NCI-H2227 (cell line): ENCODE measurements at regions not wholly inside any gene's neighbourhood (a gene's known extent, or its start where the extent isn't known, plus 50 kb on each side); places are given as distances from the start of the nearest gene placed in this dataset.

Experiments used
- DNase-seq: peaks from one replicate; lab custom pipeline; 2025; ENCODE audit not compliant: unreplicated experiment; lab: John Stamatoyannopoulos, UW

DNA sequence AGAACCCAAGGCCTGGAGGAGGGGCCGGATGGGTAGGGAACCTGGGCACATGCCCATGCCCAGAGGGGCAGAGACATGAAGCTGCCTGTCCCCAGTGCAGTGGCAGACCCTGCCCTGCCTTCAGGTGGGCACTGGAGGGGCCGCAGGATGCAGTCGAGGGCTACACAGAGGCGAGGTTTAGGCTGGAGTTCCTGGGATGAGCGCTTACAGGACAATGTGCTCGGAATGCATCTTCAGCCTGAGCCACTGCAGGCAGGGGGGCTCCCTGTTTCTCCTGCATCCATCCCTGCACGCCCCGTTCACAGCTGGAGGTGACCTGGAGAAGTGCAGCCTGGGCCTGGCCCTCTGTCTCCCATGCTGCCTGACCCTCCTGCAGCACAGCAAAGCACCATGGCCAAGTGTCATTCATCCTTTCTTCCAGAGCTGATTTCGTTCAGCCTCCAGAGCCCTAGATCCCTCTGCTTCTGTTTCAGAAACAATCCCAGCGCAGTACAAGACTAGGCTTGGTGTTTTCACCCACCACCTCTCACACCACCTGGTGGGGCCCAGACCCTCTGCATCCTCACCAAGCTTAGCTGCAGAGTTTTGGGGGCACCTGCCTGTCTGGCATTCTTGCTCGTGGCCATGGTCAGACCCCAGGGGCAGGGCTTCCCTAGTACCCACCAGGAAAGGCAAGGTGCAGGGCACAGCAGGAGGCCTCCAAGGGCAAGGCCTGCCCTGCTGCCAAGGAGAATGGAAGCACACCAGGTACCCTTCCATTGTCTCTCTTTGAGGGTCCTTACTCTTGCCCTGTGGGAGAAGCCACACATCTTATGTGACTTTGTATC lies 311.9 kb downstream of the TCERG1L start:
- DNase-seq, result no peak

DNA sequence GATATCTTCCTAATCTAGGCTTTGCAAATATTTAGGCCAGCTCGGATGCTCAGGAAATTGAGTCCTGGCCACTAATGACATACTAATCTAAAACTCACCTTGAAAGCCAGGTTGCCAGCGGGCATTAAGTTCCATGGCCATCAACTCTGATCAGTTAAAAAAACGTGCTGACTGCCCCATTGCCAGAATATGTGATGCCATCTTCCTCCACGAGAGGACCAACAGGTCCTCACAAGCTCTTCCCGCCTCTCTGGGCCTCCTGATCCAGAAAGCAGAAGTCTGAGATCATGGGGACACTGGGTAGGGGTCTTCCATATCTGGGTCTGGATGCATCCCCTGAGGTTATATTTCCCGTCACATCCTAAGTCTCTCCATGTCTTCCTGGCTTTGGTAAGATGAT lies 311.3 kb downstream of the TCERG1L start:
- DNase-seq, result no peak

DNA sequence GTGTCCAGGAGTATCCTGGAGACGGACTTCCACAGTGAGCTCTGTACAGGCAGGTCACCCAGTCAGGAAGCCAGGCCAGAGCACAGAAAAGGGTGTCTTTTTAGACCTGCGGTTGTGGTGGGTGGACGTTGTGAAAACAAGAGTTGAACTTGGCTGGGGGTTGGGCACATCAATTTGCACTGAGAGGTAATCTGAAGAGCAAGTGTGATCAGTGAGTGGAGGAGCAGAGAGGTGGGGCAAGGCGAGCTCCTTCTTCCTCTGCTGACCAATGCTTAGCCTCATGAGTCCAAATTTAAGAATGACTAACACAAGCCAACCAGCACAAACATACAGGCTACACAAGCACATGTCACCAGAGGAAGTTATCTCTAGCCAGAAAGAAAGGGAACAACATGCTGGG lies 310.8 kb downstream of the TCERG1L start:
- DNase-seq, result no peak

DNA sequence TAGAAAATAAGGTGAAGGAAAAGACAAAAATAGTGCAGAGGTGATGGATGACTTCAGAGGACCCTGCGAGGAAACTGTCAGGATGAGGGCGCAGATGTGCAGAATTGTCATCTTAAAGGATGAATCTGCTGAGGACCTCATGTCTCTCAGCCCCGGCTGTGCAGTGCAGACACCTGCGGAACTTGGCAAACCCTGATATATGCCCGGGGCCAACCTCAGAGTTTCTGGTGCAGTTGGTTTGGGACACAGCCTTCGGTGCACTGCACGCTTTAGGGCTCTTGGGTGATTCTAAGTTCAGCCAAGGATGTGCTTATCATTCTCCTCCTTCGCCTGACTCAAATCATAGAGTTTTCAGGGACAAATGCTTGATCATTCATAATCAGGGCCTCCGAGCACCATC lies 310.1 kb downstream of the TCERG1L start:
- DNase-seq, result no peak

DNA sequence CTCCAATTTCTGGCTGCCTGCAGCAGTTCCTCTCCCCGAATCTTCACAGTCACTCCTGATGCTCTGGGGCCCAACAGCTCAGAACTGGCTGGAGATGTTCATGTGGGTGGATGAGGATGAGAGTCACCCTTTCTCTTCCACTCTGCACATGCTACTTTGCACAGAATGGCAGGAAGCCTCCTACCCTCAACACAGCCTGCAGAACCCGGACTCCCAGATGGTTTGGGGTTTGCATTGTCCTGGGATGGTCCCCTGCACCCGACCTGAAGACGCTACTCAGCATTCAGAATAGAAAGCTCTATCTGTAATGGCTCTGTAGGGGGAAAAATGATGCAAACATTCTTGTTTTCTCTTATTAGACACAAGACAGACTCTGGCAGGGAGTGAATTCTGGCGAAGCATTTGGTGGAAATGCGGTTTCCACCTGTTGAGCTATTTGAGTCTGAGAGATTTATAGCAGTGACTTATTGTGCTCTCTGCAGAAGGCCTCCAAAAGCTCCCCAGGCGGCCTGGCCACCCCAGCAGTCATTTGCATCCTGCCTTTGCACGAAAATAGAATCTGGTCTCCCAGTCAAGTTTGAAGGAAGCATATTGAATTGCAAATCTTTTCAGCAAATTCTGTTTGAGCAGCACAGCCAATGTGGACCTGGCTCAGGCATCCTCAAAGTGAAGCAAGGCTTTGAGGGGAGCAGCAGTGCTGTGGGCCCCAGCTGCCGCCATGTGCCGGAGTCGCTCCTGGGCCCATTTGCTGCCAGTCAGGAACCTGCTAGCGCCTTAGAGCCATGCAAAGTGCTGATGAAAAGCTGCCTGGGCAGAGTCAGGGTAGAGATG lies 309.3 kb downstream of the TCERG1L start:
- DNase-seq, result no peak

DNA sequence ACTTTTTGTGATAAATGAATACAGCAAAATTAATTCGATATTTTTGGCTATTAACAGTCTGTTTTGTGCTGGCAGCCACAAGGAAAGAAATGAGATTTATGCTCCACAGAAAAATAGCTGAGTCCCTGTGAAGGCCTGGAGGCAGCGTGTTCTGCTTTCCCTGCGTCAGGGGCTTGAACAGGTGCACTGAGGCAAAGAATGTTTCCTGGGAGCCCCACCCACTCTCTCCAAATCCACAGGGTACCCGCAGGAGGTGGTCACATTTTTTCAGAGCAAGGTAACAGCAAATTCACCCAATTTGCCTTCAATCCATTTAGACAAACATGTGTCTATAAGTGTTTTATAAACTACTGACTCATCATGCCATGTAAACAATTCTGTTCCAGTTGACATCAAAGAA lies 308.1 kb downstream of the TCERG1L start:
- DNase-seq, result no peak

DNA sequence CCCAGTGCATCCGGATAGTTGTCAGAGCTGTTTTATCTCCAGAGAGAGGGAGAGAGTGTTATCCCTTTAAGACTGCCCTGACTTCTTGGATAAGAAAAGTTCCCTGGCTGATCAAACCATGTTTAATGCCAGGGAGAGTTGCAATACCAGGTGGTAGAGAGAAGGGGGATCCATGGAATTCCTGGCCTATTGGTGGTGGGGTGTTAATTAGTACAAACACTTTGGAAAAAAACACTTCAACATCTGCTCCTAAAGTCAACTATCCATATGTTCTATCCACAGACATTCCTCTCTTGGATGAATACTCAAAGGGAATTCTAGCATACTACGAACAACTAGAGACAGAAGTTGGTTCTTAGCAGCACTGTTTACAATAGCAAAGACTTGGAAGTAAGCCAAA lies 307.2 kb downstream of the TCERG1L start:
- DNase-seq, result no peak

DNA sequence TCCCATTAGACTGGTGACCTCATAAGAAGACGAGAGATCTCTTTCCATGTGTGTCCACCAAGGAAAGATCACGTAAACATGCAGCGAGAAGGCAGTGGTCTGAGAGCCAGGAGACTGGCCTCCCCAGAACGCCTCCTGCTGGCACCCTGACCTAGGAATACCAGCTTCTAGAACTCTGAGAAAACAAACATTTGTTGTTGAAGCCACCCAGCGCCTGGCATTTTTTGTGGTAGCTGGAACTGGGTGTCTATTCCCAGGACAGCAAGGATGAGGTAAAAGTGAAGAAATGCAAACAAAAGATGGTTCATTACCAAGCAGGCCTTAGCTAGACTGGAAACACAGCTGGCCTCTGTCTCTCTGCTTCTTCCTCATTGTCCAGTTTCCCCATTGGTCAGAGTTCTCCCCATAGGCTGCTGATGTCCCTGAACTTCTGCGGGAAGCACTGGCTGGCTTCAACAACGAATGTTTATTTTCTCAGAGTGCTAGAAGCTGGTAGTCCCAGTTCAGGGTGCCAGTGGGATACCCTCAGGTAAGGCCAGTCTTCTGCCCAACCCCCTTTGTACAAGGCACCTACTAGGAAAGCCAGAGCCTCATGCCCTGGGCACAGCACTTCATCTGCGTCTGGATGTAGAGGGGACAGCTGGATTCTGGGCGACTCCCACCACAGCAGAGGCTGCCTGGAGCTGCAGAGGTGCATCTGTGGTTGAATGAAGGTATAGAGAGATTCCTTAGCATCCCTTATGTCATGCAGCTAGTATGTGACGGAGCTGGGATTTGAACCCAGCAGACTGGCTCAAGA lies 304.9 kb downstream of the TCERG1L start:
- DNase-seq, result no peak

DNA sequence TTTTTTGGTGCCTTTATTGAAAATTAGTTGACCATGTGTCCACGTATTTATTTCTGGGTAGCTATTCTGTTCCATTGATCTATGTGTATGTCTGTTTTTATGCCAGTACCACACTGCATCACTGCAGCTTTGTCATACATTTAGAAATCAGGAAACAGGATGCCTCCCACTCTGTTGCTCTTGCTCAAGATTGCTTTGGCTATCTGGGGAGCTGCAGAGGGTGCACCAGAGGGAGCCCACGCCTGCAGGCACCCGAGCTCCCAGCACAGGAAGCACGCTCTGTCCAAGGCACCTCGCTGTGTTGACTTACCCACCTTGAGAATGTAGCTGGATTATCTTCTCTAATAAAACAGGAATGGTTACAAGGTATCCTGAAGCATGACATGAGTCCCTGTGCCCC lies 301.7 kb downstream of the TCERG1L start:
- DNase-seq, result no peak

DNA sequence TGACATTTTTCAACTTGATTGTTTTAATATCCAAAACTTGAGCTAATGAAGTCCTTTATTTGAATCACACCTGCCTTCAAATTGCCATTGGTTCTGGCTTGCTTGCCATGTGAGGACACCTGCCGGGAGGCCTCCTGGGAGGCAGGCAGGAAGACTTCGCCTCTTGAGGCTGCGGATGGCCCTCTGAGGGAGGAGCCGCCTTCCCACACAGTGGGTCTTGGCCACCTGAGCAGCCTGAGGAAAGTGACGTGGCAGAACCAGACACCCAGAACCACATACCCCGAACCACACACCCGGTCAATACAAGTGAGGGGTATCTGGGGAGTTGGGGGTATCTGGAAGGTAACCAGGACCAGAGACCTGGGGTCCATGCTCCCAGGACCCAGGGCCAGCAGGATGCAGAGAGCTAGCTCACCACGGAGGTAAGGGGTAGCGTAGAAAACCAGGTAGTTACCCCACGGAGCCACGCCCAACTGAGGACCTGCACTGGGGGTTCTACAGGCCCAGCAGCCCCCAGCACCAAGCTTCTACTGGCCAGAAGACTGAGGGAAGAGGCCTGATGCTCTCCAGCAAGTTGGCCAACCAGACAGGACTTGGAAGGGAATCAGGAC lies 300.5 kb downstream of the TCERG1L start:
- DNase-seq, result no peak

DNA sequence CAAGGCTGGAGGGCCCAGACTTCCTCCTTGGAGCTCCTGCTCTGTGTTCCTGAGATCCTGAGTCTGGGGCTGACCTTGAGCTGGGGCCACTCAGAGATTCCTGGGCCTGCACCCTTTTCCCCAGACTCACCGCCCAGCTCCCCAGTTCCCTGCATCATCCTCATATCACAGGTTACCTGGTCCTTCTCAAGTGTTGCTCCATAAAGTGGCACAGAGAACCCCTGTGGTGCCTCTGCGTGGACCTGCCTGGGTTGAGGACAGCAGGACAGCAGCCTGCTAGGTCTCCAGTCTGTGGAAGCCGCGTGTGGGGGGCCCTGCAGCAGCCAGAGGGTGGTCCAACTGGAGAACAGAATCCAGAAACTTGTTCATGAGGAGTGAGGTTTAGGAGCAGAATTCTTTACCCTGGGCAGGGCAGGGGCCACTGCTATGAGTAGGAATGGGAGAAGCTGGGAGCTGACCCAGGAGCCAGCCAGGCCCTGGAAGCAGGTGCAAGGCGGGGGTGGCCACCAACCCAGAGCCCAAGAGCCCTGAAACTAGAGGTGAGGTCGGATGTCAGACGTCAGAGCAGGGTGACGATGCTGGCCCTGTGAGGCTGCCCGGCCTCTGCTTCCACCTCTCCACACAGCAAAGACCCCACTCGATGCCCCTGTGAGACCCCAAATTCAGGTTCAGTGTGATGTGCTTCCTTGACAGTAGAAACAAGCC lies 299.4 kb downstream of the TCERG1L start:
- DNase-seq, result no peak

DNA sequence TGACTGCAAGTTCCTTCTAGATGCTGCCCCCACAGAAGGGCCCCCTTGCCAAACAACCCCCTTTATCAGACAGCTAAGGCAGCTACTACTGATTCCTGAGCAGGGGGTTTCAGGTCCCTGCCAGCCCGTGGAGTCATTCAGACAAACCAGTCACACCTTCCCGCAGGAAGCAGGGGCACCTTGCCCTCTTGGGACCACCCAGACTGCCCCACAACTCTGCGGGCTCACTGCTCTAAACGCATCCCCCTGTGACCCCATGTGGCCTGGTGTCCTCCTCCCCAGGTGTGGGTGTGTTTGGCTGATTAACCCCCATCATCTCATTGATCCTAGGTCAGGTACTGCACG lies 298.9 kb downstream of the TCERG1L start:
- DNase-seq, result no peak

DNA sequence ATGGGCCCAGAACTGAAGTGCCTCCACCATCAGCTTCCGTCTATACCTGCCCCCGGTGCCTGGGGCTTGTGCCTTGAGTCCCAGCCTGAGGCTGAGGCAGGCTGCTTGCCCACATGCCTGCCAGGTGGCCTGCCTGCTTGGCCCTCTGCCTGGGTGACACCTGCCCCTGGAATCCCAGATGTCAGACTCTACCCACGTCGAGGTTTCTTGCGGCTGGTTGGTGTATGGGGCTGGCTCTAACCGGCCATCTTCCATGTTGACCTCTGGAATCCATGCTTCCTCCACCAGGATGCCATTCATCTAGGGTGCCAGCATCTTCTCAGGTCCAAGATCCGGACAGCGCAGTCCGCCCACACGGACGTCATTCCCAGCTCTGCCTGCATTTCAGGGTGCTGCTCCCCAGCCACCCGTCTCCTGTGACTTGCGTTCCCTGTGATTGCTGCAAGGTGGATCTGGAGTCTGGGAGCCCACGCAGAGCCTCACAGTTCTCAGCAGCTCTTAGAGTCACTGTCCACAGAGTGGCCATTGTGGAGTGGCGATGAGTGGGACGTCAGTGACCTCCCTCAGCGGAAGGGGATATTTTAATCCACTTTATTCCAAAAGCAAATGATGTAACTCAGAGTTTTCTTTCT lies 298.1 kb downstream of the TCERG1L start:
- DNase-seq, result no peak

DNA sequence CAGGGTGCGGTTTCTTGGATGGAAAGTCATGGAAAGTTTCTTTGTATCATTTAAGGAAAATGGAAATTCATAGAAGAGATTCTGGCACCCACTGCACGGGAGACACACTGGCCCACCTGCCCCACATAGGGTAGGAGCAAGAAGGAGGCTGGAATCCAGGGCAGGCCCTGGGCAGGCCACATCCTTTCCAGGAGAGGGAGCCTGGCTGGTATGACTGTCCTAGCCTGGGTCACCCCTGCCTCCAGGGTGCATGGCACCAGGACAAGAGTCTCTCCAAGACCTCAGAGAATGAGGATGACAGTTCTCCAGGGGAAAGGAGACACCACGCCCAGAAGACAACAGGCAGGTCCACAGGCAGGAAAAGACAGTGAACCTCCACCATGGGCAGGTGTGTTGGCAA lies 297.2 kb downstream of the TCERG1L start:
- DNase-seq, result no peak

DNA sequence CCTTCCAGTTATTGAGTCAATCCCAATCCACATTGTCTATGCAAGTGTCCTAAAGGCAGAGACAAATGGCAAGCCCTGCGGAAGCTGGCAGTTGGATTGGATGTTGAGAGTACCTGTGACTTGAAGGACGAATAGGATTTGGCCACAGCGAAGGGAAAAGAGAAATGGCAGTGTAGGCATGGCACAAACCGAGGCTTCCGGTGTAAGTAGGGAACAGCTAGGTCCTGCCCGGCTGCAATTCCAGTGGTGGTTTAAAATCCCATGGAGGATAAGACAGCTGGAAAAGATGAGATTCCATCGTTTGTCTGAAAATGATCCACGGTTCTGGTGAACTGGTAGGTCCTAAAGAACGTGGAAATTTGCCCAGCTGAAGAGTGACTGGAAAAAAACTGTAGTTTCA lies 296.2 kb downstream of the TCERG1L start:
- no peak for DNase-seq

DNA sequence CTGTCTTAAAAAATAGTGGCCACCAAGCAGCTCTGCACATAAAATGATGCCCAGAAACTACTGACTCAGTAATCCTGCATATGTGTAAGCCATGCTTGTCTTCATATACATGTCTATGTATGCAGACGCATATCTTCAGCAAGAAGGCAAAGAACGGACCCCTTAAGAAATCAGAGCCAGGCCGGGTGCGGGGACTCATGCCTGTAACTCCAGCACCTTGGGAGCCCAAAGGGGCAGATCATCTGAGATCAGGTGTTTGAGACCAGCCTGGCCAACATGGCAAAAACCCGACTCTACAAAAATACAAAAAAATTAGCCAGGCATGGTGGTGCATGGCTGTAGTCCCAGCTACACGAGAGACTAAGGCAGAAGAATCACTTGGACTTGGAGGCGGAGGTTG lies 295.0 kb downstream of the TCERG1L start:
- DNase-seq, result no peak

DNA sequence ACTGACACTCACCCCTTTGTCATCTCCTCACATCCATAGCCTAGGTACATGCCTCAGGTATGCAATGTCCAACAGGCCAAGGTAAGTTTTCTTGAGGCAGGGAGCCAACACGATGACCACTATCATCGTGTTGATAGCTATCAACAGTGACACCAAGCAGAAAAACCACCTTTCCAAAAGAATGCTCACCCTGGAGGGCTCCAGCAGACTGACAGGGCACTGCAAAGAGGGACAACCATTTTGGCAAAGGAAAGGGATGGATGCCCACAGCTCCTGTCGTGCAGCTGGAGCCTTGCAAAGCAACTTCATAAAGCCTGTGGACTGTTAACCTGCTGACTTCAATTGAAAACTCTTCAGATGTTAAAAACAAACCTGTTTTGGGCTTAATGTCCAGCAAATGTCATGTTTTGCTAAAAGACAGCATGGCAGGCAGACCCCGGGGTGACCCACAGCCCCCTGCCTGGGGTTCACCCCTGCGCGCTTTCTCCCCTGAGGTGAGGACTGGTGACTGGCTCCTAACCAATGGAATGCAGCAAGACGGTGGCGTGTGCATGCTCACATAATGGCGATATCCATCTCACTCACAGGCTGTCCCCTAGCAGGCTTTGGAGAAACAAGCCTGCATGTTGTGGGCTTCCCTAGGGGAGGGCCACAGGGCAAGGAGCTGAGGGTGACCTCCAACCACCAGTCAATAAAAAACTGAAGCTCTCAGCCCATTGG lies 293.8 kb downstream of the TCERG1L start:
- no peak for DNase-seq

DNA sequence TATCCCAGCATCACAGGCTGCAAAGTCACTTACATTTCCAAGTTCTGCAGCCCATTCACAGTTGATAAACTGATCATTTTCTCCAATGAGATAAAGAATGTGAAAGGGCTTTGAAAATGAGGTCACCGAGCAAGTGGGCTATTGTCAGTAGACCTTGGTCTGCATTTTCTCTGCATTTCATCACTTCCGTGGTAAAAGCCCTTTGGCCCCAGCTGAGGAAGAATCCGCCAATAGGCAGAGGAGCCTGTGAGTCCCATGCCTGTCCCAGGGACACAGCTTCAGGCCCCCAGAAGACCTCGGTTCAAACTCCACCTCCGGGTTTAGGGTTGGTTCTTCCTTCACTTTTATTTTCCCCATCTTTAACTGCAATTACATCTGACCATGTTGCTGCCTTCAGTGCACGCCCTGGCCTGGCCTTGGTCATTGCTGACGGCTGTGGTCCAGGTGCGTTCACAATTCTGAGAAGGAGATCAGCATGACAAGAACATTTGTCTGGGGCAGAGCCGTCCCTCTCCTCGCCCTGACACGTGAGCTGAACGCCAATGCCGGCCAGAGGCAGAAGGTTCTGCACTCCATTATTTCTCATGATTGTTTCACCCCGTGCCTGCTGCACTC lies 292.5 kb downstream of the TCERG1L start:
- DNase-seq, result no peak

DNA sequence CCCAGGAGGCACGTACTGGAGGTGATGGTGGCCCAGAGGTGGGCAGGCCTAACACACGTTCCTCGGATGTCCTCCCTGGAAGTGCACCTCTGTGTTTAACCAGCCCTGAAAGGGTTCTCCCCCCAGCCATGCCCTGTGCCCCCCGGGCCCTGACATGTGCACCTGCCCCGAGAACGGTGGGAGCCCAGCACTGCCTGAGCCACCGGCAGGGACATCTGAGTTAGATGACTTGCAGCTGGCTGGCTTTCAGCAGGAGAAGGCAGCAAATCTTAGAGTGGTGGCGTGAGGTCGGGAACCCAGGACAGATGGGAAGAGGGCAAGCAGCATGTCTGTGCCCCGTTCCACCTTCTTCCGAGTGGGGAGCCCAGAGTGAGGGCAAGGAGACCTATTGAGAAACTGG lies 291.8 kb downstream of the TCERG1L start:
- no peak for DNase-seq
